DOHH2 (cell line): ENCODE measurements at regions not wholly inside any gene's neighbourhood (a gene's known extent, or its start where the extent isn't known, plus 50 kb on each side); places are given as distances from the start of the nearest gene placed in this dataset.

Source experiments
- EZH2phosphoT487 ChIP-seq: fragments of 200-600 bp; sonication (generic); IDR thresholded peaks from 2 replicates; pipeline ENCODE4 v1.6.1; 2017; ENCODE audit warnings: borderline replicate concordance, mild to moderate bottlenecking, antibody characterized with exemption, low read length, moderate library complexity, mixed read lengths
- TF ChIP-seq, protein P1 (sequence below): fragments of 200-600 bp; sonication (generic); IDR thresholded peaks from one replicate; pipeline ENCODE4 v1.5.1; 2014; ENCODE audit warnings: antibody characterized with exemption, mild to moderate bottlenecking, low read depth, low read length; ENCODE audit not compliant: poor library complexity, severe bottlenecking

DNA sequence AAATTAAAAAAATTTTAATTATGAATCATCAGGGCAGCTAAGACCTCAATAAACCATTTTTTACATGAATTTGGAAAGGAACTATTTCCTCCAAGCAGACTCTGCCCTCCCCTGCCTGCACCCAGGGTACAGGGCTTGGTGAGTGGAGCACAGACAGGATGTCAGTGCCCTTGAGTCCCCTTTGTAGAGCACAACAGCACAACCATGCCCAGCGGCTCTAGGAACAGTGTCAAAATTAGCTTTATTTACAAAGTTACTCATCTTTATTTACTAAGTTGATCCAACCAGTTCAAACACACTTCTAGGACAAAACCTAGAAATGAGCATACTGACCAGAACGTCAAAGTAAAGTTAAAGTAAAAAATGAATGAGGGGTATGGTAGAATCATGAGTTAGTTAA is 90.6 kb upstream of the TSC22D2 start:
- TF ChIP-seq, protein P1, sequence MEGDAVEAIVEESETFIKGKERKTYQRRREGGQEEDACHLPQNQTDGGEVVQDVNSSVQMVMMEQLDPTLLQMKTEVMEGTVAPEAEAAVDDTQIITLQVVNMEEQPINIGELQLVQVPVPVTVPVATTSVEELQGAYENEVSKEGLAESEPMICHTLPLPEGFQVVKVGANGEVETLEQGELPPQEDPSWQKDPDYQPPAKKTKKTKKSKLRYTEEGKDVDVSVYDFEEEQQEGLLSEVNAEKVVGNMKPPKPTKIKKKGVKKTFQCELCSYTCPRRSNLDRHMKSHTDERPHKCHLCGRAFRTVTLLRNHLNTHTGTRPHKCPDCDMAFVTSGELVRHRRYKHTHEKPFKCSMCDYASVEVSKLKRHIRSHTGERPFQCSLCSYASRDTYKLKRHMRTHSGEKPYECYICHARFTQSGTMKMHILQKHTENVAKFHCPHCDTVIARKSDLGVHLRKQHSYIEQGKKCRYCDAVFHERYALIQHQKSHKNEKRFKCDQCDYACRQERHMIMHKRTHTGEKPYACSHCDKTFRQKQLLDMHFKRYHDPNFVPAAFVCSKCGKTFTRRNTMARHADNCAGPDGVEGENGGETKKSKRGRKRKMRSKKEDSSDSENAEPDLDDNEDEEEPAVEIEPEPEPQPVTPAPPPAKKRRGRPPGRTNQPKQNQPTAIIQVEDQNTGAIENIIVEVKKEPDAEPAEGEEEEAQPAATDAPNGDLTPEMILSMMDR: no peak
- no peak for TF ChIP-seq EZH2phosphoT487
